Breast epithelium (tissue), 4 donors: ENCODE measurements at regions not wholly inside any gene's neighbourhood (a gene's known extent, or its start where the extent isn't known, plus 50 kb on each side); places are given as distances from the start of the nearest gene placed in this dataset.
"Not testable (repeated sequence)": the region's sequence is repeated elsewhere in the genome, so short reads cannot be mapped to it uniquely, and the experiment has no call there.

ENCODE experiments used
- DNase-seq, 2 donors: peaks; one replicate each; pipeline ENCODE4 v3.0.0-alpha.2; 2019; ENCODE audit warnings: low spot score in 2 of 2
- H3K27ac ChIP-seq, 2 donors: fragments of 200-600 bp; sonication (generic) in 1 of 2; one replicate each; pipeline ENCODE4 v1.5.1; 2016 to 2019; ENCODE audit warnings: mild to moderate bottlenecking in 1 of 2
- H3K27me3 ChIP-seq, 2 donors: fragments of 200-600 bp; sonication (generic) in 1 of 2; one replicate each; pipeline versions ENCODE4 v1.5.1 to v1.6.0; 2017 to 2019; ENCODE audit warnings: control low read depth in 1 of 2, mild to moderate bottlenecking in 1 of 2
- H3K36me3 ChIP-seq: fragments of 200-600 bp; one replicate; pipeline ENCODE4 v1.5.1; 2019
- H3K4me1 ChIP-seq, 2 donors: fragments of 200-600 bp; sonication (generic); one replicate each; pipeline ENCODE4 v1.5.1; 2016 to 2019; ENCODE audit warnings: control low read depth in 1 of 2
- H3K4me3 ChIP-seq, 3 donors: fragments of 200-600 bp; sonication (generic); 1 replicate in 2 of 3; 2 replicates in 1 of 3; pipeline ENCODE4 v1.5.1; 2016 to 2019; ENCODE audit warnings: mild to moderate bottlenecking in 3 of 3, moderate library complexity in 2 of 3
- H3K9me3 ChIP-seq, 2 donors: fragments of 200-600 bp; sonication (generic) in 1 of 2; one replicate each; pipeline ENCODE4 v1.5.1; 2016 to 2019; ENCODE audit warnings: control low read depth in 1 of 2
- CTCF ChIP-seq, 3 donors: fragments of 450-650 bp; IDR thresholded peaks; one replicate each; pipeline ENCODE4 v1.5.1; 2016 to 2017; ENCODE audit warnings: antibody characterized with exemption in 3 of 3, mild to moderate bottlenecking in 3 of 3, moderate library complexity in 3 of 3
- POLR2A ChIP-seq: fragments of 450-650 bp; IDR thresholded peaks from one replicate; pipeline ENCODE4 v1.6.1; 2016; ENCODE audit warnings: antibody characterized with exemption, mild to moderate bottlenecking, moderate library complexity
- POLR2AphosphoS5 ChIP-seq, 3 donors: sonication (generic); formaldehyde crosslinking; IDR thresholded peaks; one replicate each; pipeline ENCODE4 v1.6.1; 2017; ENCODE audit warnings: antibody characterized with exemption in 3 of 3
- intact Hi-C: fragments of 100-400 bp; cut with DNase I; formaldehyde crosslinking; loops from one replicate; pipeline ENCODE4 v1.15.1; 2023; ENCODE audit warnings: low total_unique reads

- no peak overlapping the region for H3K27ac ChIP-seq
- no peak overlapping the region for H3K4me3 ChIP-seq
- no peaks in the 10 kb centered on the region for H3K4me1 ChIP-seq
- H3K9me3 ChIP-seq, result no peaks in the 10 kb centered on the region
- H3K27me3 ChIP-seq, result no peaks in the 10 kb centered on the region
- intact Hi-C loops, result no loop called here
- no peak for TF ChIP-seq POLR2A
- no peak for DNase-seq
- no peaks in the 10 kb centered on the region for H3K36me3 ChIP-seq
Measured at GRCh38 chr12:131239384-131240094, 285.8 kb downstream of the ADGRD1 start.

GRCh38 chr12:131241517-131241916, 287.8 kb downstream of the ADGRD1 start:
- Histone ChIP-seq H3K9me3 (no peaks in the 10 kb centered on the region), H3K27ac (no peak overlapping the region), H3K4me1 (no peaks in the 10 kb centered on the region), H3K4me3 (no peak overlapping the region), H3K36me3 (no peaks in the 10 kb centered on the region), H3K27me3 (peaks cover 0 to 8% of the 10 kb centered on the region in 2 donors)
- DNase-seq, result no peak
- intact Hi-C loops, result no loop called here
- TF ChIP-seq CTCF (IDR thresholded peaks at IDR 0.05) (no peak), POLR2AphosphoS5 (IDR thresholded peaks at IDR 0.05) (no peak), POLR2A (no peak)

- no peaks in the 10 kb centered on the region for H3K9me3 ChIP-seq
- no peak overlapping the region for H3K27ac ChIP-seq
- H3K4me3 ChIP-seq, result no peak overlapping the region
- peaks cover 0 to 10% of the 10 kb centered on the region in 2 donors for H3K27me3 ChIP-seq
- no peaks in the 10 kb centered on the region for H3K36me3 ChIP-seq
- intact Hi-C loops, result no loop called here
- TF ChIP-seq CTCF (IDR thresholded peaks at IDR 0.05) (no peak), POLR2AphosphoS5 (IDR thresholded peaks at IDR 0.05) (no peak), POLR2A (no peak)
- DNase-seq, result no peak
- no peaks in the 10 kb centered on the region for H3K4me1 ChIP-seq
Measured at GRCh38 chr12:131242741-131243496, 289.2 kb downstream of the ADGRD1 start.

GRCh38 chr12:131244157-131244688, 290.5 kb downstream of the ADGRD1 start:
- not testable (repeated sequence) for H3K36me3 ChIP-seq, H3K4me1 ChIP-seq, DNase-seq

GRCh38 chr12:131245161-131245560, 291.5 kb downstream of the ADGRD1 start:
- intact Hi-C loops, H3K36me3 ChIP-seq, H3K27ac ChIP-seq, H3K4me3 ChIP-seq, DNase-seq, H3K9me3 ChIP-seq, H3K4me1 ChIP-seq: not testable (repeated sequence)
- peaks cover 0 to 15% of the 10 kb centered on the region in 2 donors for H3K27me3 ChIP-seq

More at GRCh38 chr12:131244157-131244688, 290.5 kb downstream of the ADGRD1 start:
- H3K9me3 ChIP-seq, intact Hi-C loops, H3K4me3 ChIP-seq, H3K27ac ChIP-seq: not testable (repeated sequence)
- peaks cover 0 to 15% of the 10 kb centered on the region in 2 donors for H3K27me3 ChIP-seq

- no peak for TF ChIP-seq POLR2A
- TF ChIP-seq POLR2AphosphoS5 (IDR thresholded peaks at IDR 0.05), result no peak
- TF ChIP-seq CTCF (IDR thresholded peaks at IDR 0.05), result no peak
- no peaks in the 10 kb centered on the region for H3K36me3 ChIP-seq
- DNase-seq, result no peak
- peaks cover 0 to 15% of the 10 kb centered on the region in 2 donors for H3K27me3 ChIP-seq
- intact Hi-C loops, result no loop called here
- H3K4me3 ChIP-seq, result no peak overlapping the region
- H3K9me3 ChIP-seq, result no peaks in the 10 kb centered on the region
- H3K27ac ChIP-seq, result no peak overlapping the region
- no peaks in the 10 kb centered on the region for H3K4me1 ChIP-seq
Measured at GRCh38 chr12:131245564-131246355, 292.1 kb downstream of the ADGRD1 start.

GRCh38 chr12:131247026-131247725, 293.5 kb downstream of the ADGRD1 start:
- intact Hi-C loops, H3K4me3 ChIP-seq, H3K4me1 ChIP-seq, H3K27ac ChIP-seq, DNase-seq, H3K36me3 ChIP-seq, H3K9me3 ChIP-seq: not testable (repeated sequence)
- peaks cover 0 to 15% of the 10 kb centered on the region in 2 donors for H3K27me3 ChIP-seq

- H3K27ac ChIP-seq, intact Hi-C loops, H3K4me1 ChIP-seq, H3K36me3 ChIP-seq, H3K9me3 ChIP-seq, DNase-seq, H3K4me3 ChIP-seq: not testable (repeated sequence)
- peaks cover 0 to 15% of the 10 kb centered on the region in 2 donors for H3K27me3 ChIP-seq
Measured at GRCh38 chr12:131247875-131248274, 294.2 kb downstream of the ADGRD1 start.
